ENCODE measurements at regions not wholly inside any gene's neighbourhood (a gene's known extent, or its start where the extent isn't known, plus 50 kb on each side); places are given as distances from the start of the nearest gene placed in this dataset.

- no peak overlapping the region for H3K4me3 ChIP-seq
Measured at GRCh38 chr1:91138959-91139358, 117.1 kb upstream of the ZNF644 start.

GRCh38 chr1:91137173-91137852 lies 115.5 kb upstream of the ZNF644 start:
- Histone ChIP-seq H3K4me3 (no peak overlapping the region), H3K27ac (no peak overlapping the region), H3K9me3 (no peaks in the 10 kb centered on the region), H3K4me1 (peaks cover 0 to 21% (median 7%) of the 10 kb centered on the region in 4 donors), H3K36me3 (no peaks in the 10 kb centered on the region), H3K27me3 (no peaks in the 10 kb centered on the region)
- TF ChIP-seq EP300 (IDR thresholded peaks at IDR 0.05; ENCODE audit: low read depth), result no peak
- no peak for TF ChIP-seq POLR2A (IDR thresholded peaks at IDR 0.05)
- TF ChIP-seq CTCF (IDR thresholded peaks at IDR 0.05), result no peak
- no peak for TF ChIP-seq POLR2AphosphoS5 (IDR thresholded peaks at IDR 0.05)
- intact Hi-C loops (cut with DNase I; ENCODE audit: low total_unique reads) (no loop called here), in situ Hi-C loops (cut with MboI; ENCODE audit: low pct_ligation_motif_present in 1 of 4, low pct_unique_long_range_greater_than_20kb in 1 of 4, low sequenced_read_pairs in 3 of 4) (loop anchor here in 1 of 4 donors (25.0 kb wide), 1 partner anchor 550 kb away; no protein-coding TSS in a partner anchor)
- 100% methylated on average over 1 of the region's 1 CpG; no CpG with 5 or more reads in 1 of the 2 donors for WGBS, 2 donors (ENCODE audit: low coverage in 1 of 2)
- no peak for DNase-seq

More at GRCh38 chr1:91138959-91139358, 117.1 kb upstream of the ZNF644 start:
- no peak for DNase-seq
- intact Hi-C loops (cut with DNase I; ENCODE audit: low total_unique reads) (no loop called here), in situ Hi-C loops (cut with MboI; ENCODE audit: low pct_ligation_motif_present in 1 of 4, low pct_unique_long_range_greater_than_20kb in 1 of 4, low sequenced_read_pairs in 3 of 4) (loop anchor here in 1 of 4 donors (25.0 kb wide), 1 partner anchor 552 kb away; no protein-coding TSS in a partner anchor)
- H3K27me3 ChIP-seq, result no peaks in the 10 kb centered on the region
- peaks cover 0 to 6% (median 2%) of the 10 kb centered on the region in 4 donors for H3K4me1 ChIP-seq
- no peak for TF ChIP-seq CTCF (IDR thresholded peaks at IDR 0.05)
- H3K36me3 ChIP-seq, result no peaks in the 10 kb centered on the region
- no peaks in the 10 kb centered on the region for H3K9me3 ChIP-seq
- 49 to 75% methylated on average over 3 of the region's 3 CpGs for WGBS, 2 donors (ENCODE audit: low coverage in 1 of 2)
- H3K27ac ChIP-seq, result no peak overlapping the region

GRCh38 chr1:91135799-91136198 lies 114.0 kb upstream of the ZNF644 start:
- DNase-seq, result no peak
- in situ Hi-C loops (cut with MboI; ENCODE audit: low pct_ligation_motif_present in 1 of 4, low pct_unique_long_range_greater_than_20kb in 1 of 4, low sequenced_read_pairs in 3 of 4), result loop anchor here in 1 of 4 donors (25.0 kb wide), 1 partner anchor 548 kb away; no protein-coding TSS in a partner anchor
- intact Hi-C loops (cut with DNase I; ENCODE audit: low total_unique reads), result no loop called here
- TF ChIP-seq CTCF (IDR thresholded peaks at IDR 0.05) (no peak), EP300 (IDR thresholded peaks at IDR 0.05; ENCODE audit: low read depth) (no peak), POLR2AphosphoS5 (IDR thresholded peaks at IDR 0.05) (no peak), POLR2A (IDR thresholded peaks at IDR 0.05) (no peak)
- no peak overlapping the region for H3K4me3 ChIP-seq
- H3K4me1 ChIP-seq, result peaks cover 0 to 25% (median 7%) of the 10 kb centered on the region in 4 donors
- H3K36me3 ChIP-seq, result no peaks in the 10 kb centered on the region
- 91 to 92% methylated on average over 11 of the region's 11 CpGs for WGBS, 2 donors (ENCODE audit: low coverage in 1 of 2)
- no peaks in the 10 kb centered on the region for H3K9me3 ChIP-seq
- no peaks in the 10 kb centered on the region for H3K27me3 ChIP-seq
- no peak overlapping the region for H3K27ac ChIP-seq

GRCh38 chr1:91133248-91133647 lies 111.4 kb upstream of the ZNF644 start:
- peak; percentile 52 for DNase-seq
- intact Hi-C loops (cut with DNase I; ENCODE audit: low total_unique reads) (no loop called here), in situ Hi-C loops (cut with MboI; ENCODE audit: low pct_ligation_motif_present in 1 of 4, low pct_unique_long_range_greater_than_20kb in 1 of 4, low sequenced_read_pairs in 3 of 4) (loop anchor here in 1 of 4 donors (25.0 kb wide), 1 partner anchor 546 kb away; no protein-coding TSS in a partner anchor)
- H3K4me1 ChIP-seq, result peaks cover 0 to 37% (median 7%) of the 10 kb centered on the region in 4 donors
- H3K27ac ChIP-seq, result peak overlapping the region; percentile 61 to 76 (median 70)
- 38 to 53% methylated on average over 6 of the region's 6 CpGs for WGBS, 2 donors (ENCODE audit: low coverage in 1 of 2)
- TF ChIP-seq POLR2AphosphoS5 (IDR thresholded peaks at IDR 0.05) (peak in 1 of 3 donors; percentile 43), EP300 (IDR thresholded peaks at IDR 0.05; ENCODE audit: low read depth) (no peak)
- no peaks in the 10 kb centered on the region for H3K27me3 ChIP-seq
- no peaks in the 10 kb centered on the region for H3K36me3 ChIP-seq
- H3K9me3 ChIP-seq, result no peaks in the 10 kb centered on the region
- no peak overlapping the region for H3K4me3 ChIP-seq
